H9 (cell line): ENCODE measurements at regions not wholly inside any gene's neighbourhood (a gene's known extent, or its start where the extent isn't known, plus 50 kb on each side); places are given as distances from the start of the nearest gene placed in this dataset.

ENCODE experiments used
- DNase-seq: peaks from one replicate; pipeline ENCODE4 v3.0.0-alpha.2; 2017
- H2AFZ ChIP-seq: one replicate; pipeline ENCODE4 v1.6.1; 2013; ENCODE audit warnings: mild to moderate bottlenecking, low read length, control low read depth, moderate library complexity
- H2AK5ac ChIP-seq: 2 replicates; pipeline ENCODE4 v1.6.1; 2013; ENCODE audit warnings: low read length, control low read depth, mixed read lengths; ENCODE audit not compliant: insufficient read length
- H2BK120ac ChIP-seq: one replicate; pipeline ENCODE4 v1.6.1; 2013; ENCODE audit warnings: low read depth, mild to moderate bottlenecking, low read length, control low read depth, inconsistent platforms; ENCODE audit not compliant: poor library complexity, severe bottlenecking
- H2BK12ac ChIP-seq: 2 replicates; pipeline ENCODE4 v1.6.1; 2013; ENCODE audit warnings: low read length, control low read depth, mixed read lengths, low read depth; ENCODE audit not compliant: insufficient read length
- H2BK15ac ChIP-seq: 2 replicates; pipeline ENCODE4 v1.6.1; 2013; ENCODE audit warnings: low read depth, low read length, control low read depth
- H2BK20ac ChIP-seq: one replicate; pipeline ENCODE4 v1.6.1; 2013; ENCODE audit warnings: low read depth, mild to moderate bottlenecking, low read length, control low read depth, inconsistent platforms; ENCODE audit not compliant: poor library complexity, severe bottlenecking
- H2BK5ac ChIP-seq: 2 replicates; pipeline ENCODE4 v1.6.1; 2013; ENCODE audit warnings: low read length, control low read depth, mixed read lengths; ENCODE audit not compliant: insufficient read length
- H3K14ac ChIP-seq: 2 replicates; pipeline ENCODE4 v1.6.1; 2013; ENCODE audit warnings: low read length, control low read depth; ENCODE audit not compliant: insufficient read depth
- H3K18ac ChIP-seq: 2 replicates; pipeline ENCODE4 v1.6.1; 2013; ENCODE audit warnings: low read depth, mild to moderate bottlenecking, mixed read lengths, low read length, control low read depth; ENCODE audit not compliant: insufficient read length
- H3K23ac ChIP-seq: 2 replicates; pipeline ENCODE4 v1.6.1; 2013; ENCODE audit warnings: low read length, control low read depth, mixed read lengths, low read depth; ENCODE audit not compliant: insufficient read length
- H3K23me2 ChIP-seq: 2 replicates; pipeline ENCODE4 v1.6.1; 2013; ENCODE audit warnings: low read depth, mild to moderate bottlenecking, mixed read lengths, low read length, control low read depth; ENCODE audit not compliant: insufficient read length, poor library complexity, severe bottlenecking
- H3K27ac ChIP-seq: 2 replicates; pipeline ENCODE4 v1.5.1; 2013; ENCODE audit warnings: low read length, control low read depth, mixed read lengths, low read depth; ENCODE audit not compliant: insufficient read length
- H3K27me3 ChIP-seq: 2 replicates; pipeline ENCODE4 v1.6.1; 2013; ENCODE audit warnings: low read length, control low read depth, inconsistent platforms; ENCODE audit not compliant: insufficient read depth
- H3K4ac ChIP-seq: 2 replicates; pipeline ENCODE4 v1.6.1; 2013; ENCODE audit warnings: low read depth, mild to moderate bottlenecking, control low read depth, inconsistent platforms, low read length, moderate library complexity
- H3K4me1 ChIP-seq: 2 replicates; pipeline ENCODE4 v1.6.1; 2013; ENCODE audit warnings: low read length, control low read depth, inconsistent platforms; ENCODE audit not compliant: insufficient read depth
- H3K4me2 ChIP-seq: 2 replicates; pipeline ENCODE4 v1.6.1; 2013; ENCODE audit warnings: low read length, control low read depth, mixed read lengths; ENCODE audit not compliant: insufficient read length, insufficient read depth
- H3K56ac ChIP-seq: 2 replicates; pipeline ENCODE4 v1.6.1; 2013; ENCODE audit warnings: low read depth, mild to moderate bottlenecking, mixed read lengths, low read length, control low read depth; ENCODE audit not compliant: insufficient read length
- H3K79me1 ChIP-seq: 2 replicates; pipeline ENCODE4 v1.6.1; 2013; ENCODE audit warnings: low read depth, mild to moderate bottlenecking, moderate library complexity, low read length, control low read depth, inconsistent platforms; ENCODE audit not compliant: insufficient read depth, poor library complexity, severe bottlenecking
- H3K79me2 ChIP-seq: 2 replicates; pipeline ENCODE4 v1.6.1; 2013; ENCODE audit warnings: low read length, control low read depth, inconsistent platforms; ENCODE audit not compliant: insufficient read depth
- H3K9ac ChIP-seq: 2 replicates; pipeline ENCODE4 v1.6.1; 2013; ENCODE audit warnings: low read length, control low read depth, mixed read lengths; ENCODE audit not compliant: insufficient read length; ENCODE audit errors: extremely low read depth
- H3K9me3 ChIP-seq: one replicate; pipeline ENCODE4 v1.6.1; 2013; ENCODE audit warnings: low read depth, low read length, inconsistent platforms; ENCODE audit not compliant: control insufficient read depth
- H3T11ph ChIP-seq: one replicate; pipeline ENCODE4 v1.6.1; 2013; ENCODE audit warnings: mild to moderate bottlenecking, low read length, control low read depth, inconsistent platforms
- H4K20me1 ChIP-seq: one replicate; pipeline ENCODE4 v1.6.1; 2013; ENCODE audit not compliant: control insufficient read depth, insufficient read length, insufficient read depth
- H4K5ac ChIP-seq: 2 replicates; pipeline ENCODE4 v1.6.1; 2013; ENCODE audit warnings: low read depth, mild to moderate bottlenecking, mixed read lengths, low read length, control low read depth; ENCODE audit not compliant: insufficient read length
- H4K8ac ChIP-seq: replicated peaks from 2 replicates; pipeline ENCODE4 v1.6.1; 2013; ENCODE audit warnings: low read length, control low read depth, mixed read lengths, low read depth; ENCODE audit not compliant: insufficient read length
- H4K91ac ChIP-seq: 2 replicates; pipeline ENCODE4 v1.6.1; 2013; ENCODE audit warnings: low read depth, mild to moderate bottlenecking, moderate library complexity, mixed read lengths, low read length, control low read depth; ENCODE audit not compliant: insufficient read length
- H3K27ac Mint-ChIP-seq, 3 experiments: 2 replicates in 2 of 3; 3 replicates in 1 of 3; pipeline ENCODE4 v1.8.0; 2020 to 2021; ENCODE audit warnings: mixed read lengths in 3 of 3, mild to moderate bottlenecking in 1 of 3, moderate library complexity in 1 of 3
- H3K27me3 Mint-ChIP-seq: 2 replicates; pipeline ENCODE4 v1.8.0; 2021; ENCODE audit warnings: low read depth, mild to moderate bottlenecking, moderate library complexity, mixed read lengths
- H3K36me3 Mint-ChIP-seq, 3 experiments: 2 replicates in 2 of 3; 3 replicates in 1 of 3; pipeline ENCODE4 v1.8.0; 2020 to 2021; ENCODE audit warnings: low read depth in 3 of 3, mixed read lengths in 3 of 3; ENCODE audit not compliant: insufficient read depth in 1 of 3
- H3K4me1 Mint-ChIP-seq, 2 experiments: 2 replicates each; pipeline ENCODE4 v1.8.0; 2020; ENCODE audit warnings: mixed read lengths in 2 of 2
- H3K4me3 Mint-ChIP-seq, 2 experiments: 2 replicates in 1 of 2; 3 replicates in 1 of 2; pipeline ENCODE4 v1.8.0; 2020 to 2021; ENCODE audit warnings: mild to moderate bottlenecking in 2 of 2, mixed read lengths in 2 of 2, moderate library complexity in 1 of 2
- H3K9me3 Mint-ChIP-seq, 2 experiments: 2 replicates in 1 of 2; 3 replicates in 1 of 2; pipeline ENCODE4 v1.8.0; 2020; ENCODE audit warnings: mild to moderate bottlenecking in 2 of 2, mixed read lengths in 2 of 2, moderate library complexity in 1 of 2
- WGBS: extraction: QIAGEN DNeasy Blood & Tissue Kit; methylation state at CpG from one replicate; pipeline ENCODE4 v1.1.7; 2013; ENCODE audit warnings: missing lambda C conversion rate, low lambda C conversion rate, mixed read lengths; ENCODE audit not compliant: insufficient read length; ENCODE audit errors: extremely low coverage; 5-methylcytosine and 5-hydroxymethylcytosine counted together
- TF ChIP-seq, protein P1 (sequence below): fragments of 200-600 bp; sonication (generic); conservative IDR thresholded peaks from 3 replicates; pipeline ENCODE4 v1.8.0; 2021; ENCODE audit warnings: antibody characterized with exemption, mild to moderate bottlenecking

DNA sequence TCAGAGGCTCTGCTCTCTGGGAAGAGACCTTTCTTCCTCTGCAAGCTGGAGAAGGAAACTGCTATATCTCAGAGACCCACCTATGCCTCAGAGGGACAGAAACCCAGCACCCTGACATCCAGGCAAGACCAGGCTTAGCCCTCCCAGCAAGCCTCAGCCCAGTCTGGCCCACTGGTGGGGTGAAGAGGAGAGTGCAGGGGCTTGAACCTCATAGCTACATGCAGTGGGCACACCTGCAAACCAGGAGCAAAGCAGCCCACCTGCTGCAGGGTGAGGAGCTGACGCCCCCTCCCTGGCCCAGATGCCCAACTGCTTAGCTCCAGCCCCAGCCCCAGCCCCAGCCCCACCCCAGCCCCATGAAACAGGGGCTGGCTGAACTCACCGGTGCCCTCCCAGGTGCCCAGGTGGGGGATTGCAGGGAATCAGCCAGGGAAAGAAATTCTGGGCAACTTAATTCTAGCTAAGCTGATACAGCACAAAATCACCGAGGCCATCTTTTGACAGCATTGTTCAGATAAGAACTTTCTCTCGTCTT lies 246.8 kb downstream of the BUD13 start:
- H3K23me2 ChIP-seq: no peaks in the 10 kb centered on the region
- H3K27me3 ChIP-seq: no peaks in the 10 kb centered on the region
- H4K20me1 ChIP-seq: no peaks in the 10 kb centered on the region
- Mint-ChIP-seq H3K9me3 (peaks cover 3 to 7% of the 10 kb centered on the region in 2 experiments; a peak in 2 of 5 replicates), H3K27me3 (peaks cover 25% of the 10 kb centered on the region), H3K4me3 (no peak overlapping the region), H3K36me3 (peaks cover 0 to 6% (median 4%) of the 10 kb centered on the region in 3 experiments; a peak in 4 of 7 replicates), H3K4me1 (no peaks in the 10 kb centered on the region), H3K27ac (no peak overlapping the region; a peak in 1 of 7 replicates)
- no peak overlapping the region for H3K56ac ChIP-seq
- no peaks in the 10 kb centered on the region for H3K4me1 ChIP-seq
- no peak overlapping the region for H2BK15ac ChIP-seq
- no peaks in the 10 kb centered on the region for H3K79me2 ChIP-seq
- H3K27ac ChIP-seq: no peak overlapping the region
- H2BK20ac ChIP-seq: no peak overlapping the region
- no peaks in the 10 kb centered on the region for H3K9me3 ChIP-seq
- H3K18ac ChIP-seq: no peak overlapping the region
- no peak overlapping the region for H2BK12ac ChIP-seq
- no peak overlapping the region for H4K91ac ChIP-seq
- H3K4ac ChIP-seq: no peak overlapping the region
- no peak overlapping the region for H3K23ac ChIP-seq
- no peak overlapping the region for H4K5ac ChIP-seq
- H3K14ac ChIP-seq: no peak overlapping the region
- no peak overlapping the region for H4K8ac ChIP-seq
- TF ChIP-seq, protein P1, sequence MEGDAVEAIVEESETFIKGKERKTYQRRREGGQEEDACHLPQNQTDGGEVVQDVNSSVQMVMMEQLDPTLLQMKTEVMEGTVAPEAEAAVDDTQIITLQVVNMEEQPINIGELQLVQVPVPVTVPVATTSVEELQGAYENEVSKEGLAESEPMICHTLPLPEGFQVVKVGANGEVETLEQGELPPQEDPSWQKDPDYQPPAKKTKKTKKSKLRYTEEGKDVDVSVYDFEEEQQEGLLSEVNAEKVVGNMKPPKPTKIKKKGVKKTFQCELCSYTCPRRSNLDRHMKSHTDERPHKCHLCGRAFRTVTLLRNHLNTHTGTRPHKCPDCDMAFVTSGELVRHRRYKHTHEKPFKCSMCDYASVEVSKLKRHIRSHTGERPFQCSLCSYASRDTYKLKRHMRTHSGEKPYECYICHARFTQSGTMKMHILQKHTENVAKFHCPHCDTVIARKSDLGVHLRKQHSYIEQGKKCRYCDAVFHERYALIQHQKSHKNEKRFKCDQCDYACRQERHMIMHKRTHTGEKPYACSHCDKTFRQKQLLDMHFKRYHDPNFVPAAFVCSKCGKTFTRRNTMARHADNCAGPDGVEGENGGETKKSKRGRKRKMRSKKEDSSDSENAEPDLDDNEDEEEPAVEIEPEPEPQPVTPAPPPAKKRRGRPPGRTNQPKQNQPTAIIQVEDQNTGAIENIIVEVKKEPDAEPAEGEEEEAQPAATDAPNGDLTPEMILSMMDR: no peak
- H2AK5ac ChIP-seq: no peak overlapping the region
- no peak overlapping the region for H2BK120ac ChIP-seq
- DNase-seq: no peak
- no peak overlapping the region for H3K4me2 ChIP-seq
- H2AFZ ChIP-seq: no peak overlapping the region
- H3K9ac ChIP-seq: no peak overlapping the region
- no peaks in the 10 kb centered on the region for H3K79me1 ChIP-seq
- no CpG with 5 or more reads among the region's 4 CpGs for WGBS
- H3T11ph ChIP-seq: no peak overlapping the region
- H2BK5ac ChIP-seq: no peak overlapping the region
